ENCODE measurements at regions not wholly inside any gene's neighbourhood (a gene's known extent, or its start where the extent isn't known, plus 50 kb on each side); places are given as distances from the start of the nearest gene placed in this dataset.

- TF ChIP-seq TBP (IDR thresholded peaks at IDR 0.05; ENCODE audit: low read depth, low read length) = no peak
- no peak for TF ChIP-seq JUND (IDR thresholded peaks at IDR 0.05; ENCODE audit: low read length)
- TF ChIP-seq CEBPB (IDR thresholded peaks at IDR 0.05; ENCODE audit: low read depth, low read length) = no peak
- TF ChIP-seq SRF (IDR thresholded peaks at IDR 0.05; ENCODE audit: low read depth, low read length) = no peak
- TF ChIP-seq POLR2A (IDR thresholded peaks at IDR 0.05; ENCODE audit: control extremely low read depth in 1 of 2, low read depth in 2 of 2, low read length in 2 of 2) = no peak
- no peak for TF ChIP-seq CBX8 (IDR thresholded peaks at IDR 0.05; ENCODE audit: borderline replicate concordance, low read depth, low read length)
- TF ChIP-seq YY1 (IDR thresholded peaks at IDR 0.05; ENCODE audit: low read depth, low read length) = no peak
These were observed 65.5 kb upstream of the UBE3A start for GRCh38 chr15:25504307-25504706.
